Mesodermal cell (in vitro differentiated cells): ENCODE measurements at regions not wholly inside any gene's neighbourhood (a gene's known extent, or its start where the extent isn't known, plus 50 kb on each side); places are given as distances from the start of the nearest gene placed in this dataset.
A peak's percentile ranks its signal among the peaks of the same experiment; 100 is the strongest.

Experiments used
- H3K27ac ChIP-seq: 2 replicates; pipeline ENCODE4 v1.7.0; 2013; ENCODE audit warnings: mild to moderate bottlenecking, low read depth, low read length, moderate library complexity; ENCODE audit not compliant: severe bottlenecking
- H3K36me3 ChIP-seq: 2 replicates; pipeline ENCODE4 v1.7.1; 2013; ENCODE audit warnings: mild to moderate bottlenecking, low read length, moderate library complexity; ENCODE audit not compliant: control insufficient read depth, insufficient read depth
- H3K4me1 ChIP-seq: one replicate; pipeline ENCODE4 v1.7.1; 2013; ENCODE audit warnings: mild to moderate bottlenecking, low read length; ENCODE audit not compliant: insufficient read depth, control insufficient read depth, poor library complexity, severe bottlenecking
- H3K4me3 ChIP-seq: 2 replicates; pipeline ENCODE4 v1.7.0; 2013; ENCODE audit warnings: low read length, control low read depth, mild to moderate bottlenecking; ENCODE audit not compliant: insufficient read depth, poor library complexity, severe bottlenecking; ENCODE audit errors: extremely low read depth
- H3K9me3 ChIP-seq: 2 replicates; pipeline ENCODE4 v1.7.1; 2013; ENCODE audit warnings: mild to moderate bottlenecking, low read length, moderate library complexity; ENCODE audit not compliant: control insufficient read depth
- WGBS, 2 experiments: methylation state at CpG; one replicate each; pipeline ENCODE4 v1.1.5; 2013; ENCODE audit warnings: missing lambda C conversion rate in 2 of 2; ENCODE audit not compliant: insufficient coverage in 2 of 2; 5-methylcytosine and 5-hydroxymethylcytosine counted together

DNA sequence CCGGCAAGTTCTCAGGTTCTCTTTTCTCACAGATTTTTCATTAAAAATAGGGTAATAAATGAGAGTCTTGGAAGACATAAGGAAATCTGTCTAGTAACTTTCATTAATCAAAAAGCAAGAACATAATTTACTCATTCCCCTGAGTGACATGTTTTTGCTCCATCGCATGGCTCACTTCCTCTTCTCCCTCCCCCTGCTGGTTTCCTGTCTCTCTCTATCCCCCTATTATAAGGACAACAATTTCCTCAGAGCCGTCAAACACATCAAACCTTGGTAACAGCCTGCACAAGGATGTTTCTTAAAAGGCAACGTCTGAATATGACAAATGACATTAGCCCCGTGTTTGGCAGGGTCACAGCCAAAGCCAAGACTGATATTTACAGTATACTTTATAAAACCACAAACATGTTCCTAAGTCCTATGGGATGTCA, 1149.6 kb downstream of the IGSF11 start:
- Histone ChIP-seq H3K4me3 (no peak overlapping the region), H3K4me1 (peaks cover 11% of the 10 kb centered on the region), H3K27ac (peak overlapping the region; percentile 54), H3K36me3 (no peaks in the 10 kb centered on the region), H3K9me3 (no peaks in the 10 kb centered on the region)
- WGBS, 2 experiments = 63 to 65% methylated on average over 3 to 4 of the region's 5 CpGs

DNA sequence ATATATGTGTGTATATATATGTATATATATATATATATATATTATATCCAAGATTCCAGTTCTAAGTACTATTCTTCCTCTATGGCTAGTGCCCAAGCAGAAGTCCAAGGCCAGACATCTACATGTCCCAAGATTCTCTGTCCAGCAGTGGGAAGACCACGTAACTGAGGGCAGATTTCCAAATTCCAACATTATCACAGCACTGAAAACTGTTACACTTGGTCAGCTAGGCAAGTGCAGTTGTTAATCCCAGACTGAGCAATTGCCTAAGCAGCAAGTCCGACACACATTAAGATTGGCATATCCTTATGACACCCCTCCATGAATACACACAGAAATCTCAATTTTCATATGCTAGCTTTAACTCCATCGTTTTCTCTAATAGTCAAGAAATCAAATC, 1148.5 kb downstream of the IGSF11 start:
- Histone ChIP-seq H3K36me3 (no peaks in the 10 kb centered on the region), H3K4me3 (no peak overlapping the region), H3K27ac (no peak overlapping the region), H3K9me3 (no peaks in the 10 kb centered on the region), H3K4me1 (peaks cover 11% of the 10 kb centered on the region)
- 100% methylated on average over 1 to 2 of the region's 3 CpGs for WGBS, 2 experiments

DNA sequence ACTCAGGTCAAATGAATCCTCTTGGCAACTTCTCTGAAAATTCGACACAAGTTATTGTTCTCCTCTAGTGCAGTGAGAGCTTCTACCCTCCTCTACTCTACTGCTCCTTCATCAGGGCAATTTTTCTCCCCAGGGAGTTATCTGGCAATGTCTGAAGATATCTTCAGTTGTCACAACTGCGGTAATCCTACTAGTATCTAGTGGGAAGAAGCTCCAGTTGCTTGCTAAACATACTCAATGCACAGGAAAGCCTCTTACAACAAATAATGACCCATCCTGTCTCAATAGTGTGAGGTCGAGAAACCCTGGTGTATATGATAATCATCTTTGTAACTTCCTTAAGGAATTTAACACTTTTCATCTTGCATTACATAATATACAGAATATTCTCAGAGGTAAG, 1147.6 kb downstream of the IGSF11 start:
- H3K4me3 ChIP-seq = no peak overlapping the region
- 67 to 83% methylated on average over 1 to 2 of the region's 3 CpGs for WGBS, 2 experiments
- no peaks in the 10 kb centered on the region for H3K9me3 ChIP-seq
- H3K36me3 ChIP-seq = no peaks in the 10 kb centered on the region
- peaks cover 11% of the 10 kb centered on the region for H3K4me1 ChIP-seq
- no peak overlapping the region for H3K27ac ChIP-seq

DNA sequence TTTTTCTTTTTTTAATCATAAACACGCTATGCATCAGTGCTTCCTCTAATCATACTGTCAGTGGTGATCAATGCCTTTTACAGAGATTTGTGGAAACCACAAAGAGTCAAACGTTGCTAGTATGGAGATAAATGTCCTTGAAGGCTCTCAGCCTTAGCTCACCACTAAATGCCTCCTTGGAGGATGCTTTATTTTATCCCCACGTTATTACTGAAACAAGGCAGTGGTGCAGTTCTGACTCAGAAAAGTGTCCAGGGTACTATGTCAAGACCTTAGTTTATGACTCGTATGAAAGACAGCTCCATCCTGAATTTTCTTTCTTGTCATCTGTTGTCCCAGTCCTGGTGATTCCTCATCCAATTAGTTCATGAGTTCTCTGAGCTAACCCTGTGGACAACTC, 1146.7 kb downstream of the IGSF11 start:
- H3K27ac ChIP-seq = peak overlapping the region; percentile 42
- 67 to 70% methylated on average over 1 to 2 of the region's 4 CpGs for WGBS, 2 experiments
- no peak overlapping the region for H3K4me3 ChIP-seq
- no peaks in the 10 kb centered on the region for H3K36me3 ChIP-seq
- peaks cover 13% of the 10 kb centered on the region for H3K4me1 ChIP-seq
- H3K9me3 ChIP-seq = no peaks in the 10 kb centered on the region

DNA sequence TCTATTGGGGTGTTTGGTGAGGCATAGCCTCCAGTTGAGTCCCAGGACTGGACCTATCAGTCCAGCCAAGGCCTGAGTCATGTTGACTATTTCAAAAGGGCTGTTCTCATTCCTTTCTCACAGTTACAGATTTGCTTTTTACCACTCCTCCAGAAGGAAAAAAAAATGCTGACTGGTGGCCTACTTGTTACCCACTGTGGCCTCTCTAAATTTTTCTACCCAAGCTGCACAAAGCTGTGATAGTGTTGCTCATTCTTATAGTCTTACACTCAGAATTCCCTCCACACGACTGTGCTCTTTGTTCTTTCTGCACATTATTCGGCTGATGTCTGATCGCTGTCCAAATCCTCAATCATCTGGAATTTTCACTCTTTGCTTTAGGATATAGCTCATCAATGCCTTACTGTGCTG, 1142.2 kb downstream of the IGSF11 start:
- H3K4me3 ChIP-seq = no peak overlapping the region
- 85 to 87% methylated on average over 3 of the region's 3 CpGs for WGBS, 2 experiments

DNA sequence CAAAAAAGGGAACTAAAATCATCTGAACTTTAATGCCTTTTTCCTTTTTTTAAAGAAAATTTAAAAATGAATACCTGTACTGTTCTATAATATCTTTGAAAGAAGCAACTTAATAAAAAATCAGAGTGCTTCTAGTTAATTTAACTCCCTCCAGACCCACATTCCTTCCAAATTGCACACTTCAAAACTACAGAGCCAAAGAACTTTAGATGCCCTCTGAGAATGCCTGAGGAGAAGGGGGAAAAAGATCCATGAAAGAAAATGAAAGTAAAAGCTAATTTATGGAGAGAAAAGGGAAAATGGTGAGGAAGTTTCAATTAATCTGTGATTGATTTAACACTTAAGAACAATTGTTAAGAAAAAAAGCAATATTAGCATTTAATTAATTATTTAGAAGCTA, 1141.6 kb downstream of the IGSF11 start:
- no peak overlapping the region for H3K27ac ChIP-seq

More for the DNA sequence above, 1142.2 kb downstream of the IGSF11 start:
- H3K27ac ChIP-seq = peak overlapping the region; percentile 58
- peaks cover 6% of the 10 kb centered on the region for H3K9me3 ChIP-seq
- H3K4me1 ChIP-seq = peaks cover 20% of the 10 kb centered on the region
- no peaks in the 10 kb centered on the region for H3K36me3 ChIP-seq

DNA sequence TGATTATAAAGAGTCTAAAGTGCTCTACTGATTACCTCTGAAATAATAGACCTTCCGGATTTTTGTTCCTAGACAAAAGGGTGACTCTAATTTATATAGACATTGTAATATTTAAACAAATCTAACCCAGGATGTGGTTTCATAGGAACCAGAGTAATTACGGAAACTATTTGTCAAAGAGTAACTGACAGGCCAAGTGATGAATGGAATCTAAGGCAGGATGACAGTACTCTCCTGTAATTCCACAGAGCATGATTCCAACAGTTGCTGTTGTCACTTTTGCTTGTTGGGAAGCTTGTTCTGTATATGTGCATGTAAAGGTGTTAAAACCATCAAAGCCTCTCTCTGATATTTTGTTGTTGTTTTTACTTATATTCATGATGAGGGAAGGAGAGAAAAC, 1141.0 kb downstream of the IGSF11 start:
- Histone ChIP-seq H3K36me3 (no peaks in the 10 kb centered on the region), H3K4me3 (no peak overlapping the region), H3K27ac (peak overlapping the region; percentile 17), H3K4me1 (peaks cover 18% of the 10 kb centered on the region), H3K9me3 (peaks cover 11% of the 10 kb centered on the region)
- WGBS, 2 experiments = no CpG with 5 or more reads among the region's 2 CpGs

More for the DNA sequence above, 1141.6 kb downstream of the IGSF11 start:
- no peak overlapping the region for H3K4me3 ChIP-seq
- H3K4me1 ChIP-seq = peaks cover 18% of the 10 kb centered on the region
- H3K36me3 ChIP-seq = no peaks in the 10 kb centered on the region
- peaks cover 11% of the 10 kb centered on the region for H3K9me3 ChIP-seq

DNA sequence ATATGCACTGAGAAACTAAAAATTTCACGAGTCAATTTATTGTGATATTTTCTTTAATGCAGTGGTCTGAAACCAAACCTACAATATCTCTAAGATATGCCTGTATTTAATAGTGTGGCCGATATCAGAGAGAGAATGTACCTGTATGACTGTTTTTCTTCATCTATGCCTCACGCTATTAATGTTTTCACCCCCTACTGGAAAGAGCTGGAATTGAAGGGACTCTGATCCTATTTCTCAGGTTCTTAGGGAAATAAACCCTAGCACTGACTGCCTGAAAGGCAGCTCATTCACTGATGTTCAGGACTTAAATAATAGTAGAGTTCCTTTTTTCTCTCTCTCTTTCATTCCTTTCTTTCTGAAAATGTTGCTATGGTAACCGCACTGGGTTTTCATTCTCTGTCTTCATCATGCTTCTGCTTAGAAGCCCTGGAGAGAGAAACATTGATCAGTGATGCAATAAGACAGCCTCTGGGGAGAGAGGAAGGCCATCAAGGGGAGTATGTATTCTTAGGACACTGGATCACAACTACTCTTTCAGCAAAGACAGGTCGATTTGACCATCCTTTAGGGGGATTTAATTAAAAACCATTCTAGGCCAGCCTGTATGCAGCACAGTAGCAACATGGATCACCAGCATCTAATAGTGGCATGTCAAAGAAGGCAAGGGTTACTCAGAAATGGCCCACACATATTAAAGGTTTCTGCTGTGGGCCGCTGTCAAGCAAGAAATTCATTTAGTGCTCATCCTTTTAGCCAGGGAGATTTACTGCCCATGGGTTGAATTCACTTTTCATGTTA, 1135.7 kb downstream of the IGSF11 start:
- no peaks in the 10 kb centered on the region for H3K36me3 ChIP-seq
- WGBS, 2 experiments = 83% methylated on average over 2 of the region's 6 CpGs; no CpG with 5 or more reads in 1 of the 2 experiments
- peaks cover 5% of the 10 kb centered on the region for H3K4me1 ChIP-seq
- no peak overlapping the region for H3K27ac ChIP-seq
- H3K4me3 ChIP-seq = no peak overlapping the region
- H3K9me3 ChIP-seq = peaks cover 11% of the 10 kb centered on the region

DNA sequence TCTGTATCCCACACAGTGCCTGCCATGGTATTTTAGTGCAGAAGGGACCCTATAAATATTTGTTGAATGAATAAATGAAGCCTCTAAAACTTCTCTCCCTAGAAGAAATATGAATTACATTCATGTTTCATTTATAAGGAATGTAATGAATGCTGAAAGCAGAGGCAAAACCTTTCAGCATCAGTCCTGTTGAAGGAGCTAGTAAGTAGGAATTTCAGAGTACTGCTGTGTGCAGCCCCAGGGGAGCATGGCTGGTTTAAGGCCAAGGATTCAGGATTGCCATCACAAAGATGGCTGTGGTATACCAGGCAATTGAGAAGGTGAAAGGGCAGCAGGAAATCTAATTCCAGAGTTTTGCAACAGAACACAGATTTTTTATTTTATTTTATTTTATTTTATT, 1131.4 kb downstream of the IGSF11 start:
- H3K9me3 ChIP-seq = no peaks in the 10 kb centered on the region
- H3K27ac ChIP-seq = no peak overlapping the region
- H3K4me3 ChIP-seq = no peak overlapping the region
- no peaks in the 10 kb centered on the region for H3K4me1 ChIP-seq
- no peaks in the 10 kb centered on the region for H3K36me3 ChIP-seq

DNA sequence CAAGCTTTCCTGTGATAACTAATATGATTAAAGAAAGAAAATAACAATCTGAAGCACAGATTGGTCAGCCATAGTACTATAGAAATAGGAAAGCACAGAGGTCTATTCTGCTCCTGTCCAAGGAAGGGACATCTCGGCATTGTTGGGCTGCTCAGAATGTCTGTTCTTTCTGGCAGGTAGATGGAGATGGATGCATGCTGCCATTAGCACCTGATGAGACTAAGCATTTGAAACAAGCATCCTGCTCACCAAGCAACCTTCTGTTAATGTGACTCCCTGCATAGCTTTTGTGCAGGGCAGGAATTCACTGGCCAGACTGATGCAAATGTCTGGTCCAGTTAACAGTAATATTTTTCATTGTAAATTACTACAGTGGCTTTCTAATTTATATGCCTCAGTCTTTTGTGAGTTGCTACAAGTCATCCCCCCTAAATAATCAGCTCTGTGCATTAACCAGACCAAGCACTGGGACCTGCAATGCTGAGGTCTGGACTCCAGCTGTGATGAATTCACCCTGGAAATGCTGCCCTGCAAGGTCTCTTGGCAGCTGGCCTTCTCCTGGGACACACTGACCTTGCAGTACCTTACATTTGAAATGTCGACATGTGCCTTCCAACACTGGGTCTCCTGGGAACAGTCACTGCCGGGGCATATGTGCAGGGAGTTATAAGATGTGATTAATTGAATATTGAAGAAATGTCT, 1123.7 kb downstream of the IGSF11 start:
- Histone ChIP-seq H3K36me3 (no peaks in the 10 kb centered on the region), H3K9me3 (no peaks in the 10 kb centered on the region), H3K27ac (no peak overlapping the region), H3K4me1 (no peaks in the 10 kb centered on the region), H3K4me3 (no peak overlapping the region)
- WGBS, 2 experiments = 83% methylated on average over 1 of the region's 3 CpGs; no CpG with 5 or more reads in 1 of the 2 experiments

DNA sequence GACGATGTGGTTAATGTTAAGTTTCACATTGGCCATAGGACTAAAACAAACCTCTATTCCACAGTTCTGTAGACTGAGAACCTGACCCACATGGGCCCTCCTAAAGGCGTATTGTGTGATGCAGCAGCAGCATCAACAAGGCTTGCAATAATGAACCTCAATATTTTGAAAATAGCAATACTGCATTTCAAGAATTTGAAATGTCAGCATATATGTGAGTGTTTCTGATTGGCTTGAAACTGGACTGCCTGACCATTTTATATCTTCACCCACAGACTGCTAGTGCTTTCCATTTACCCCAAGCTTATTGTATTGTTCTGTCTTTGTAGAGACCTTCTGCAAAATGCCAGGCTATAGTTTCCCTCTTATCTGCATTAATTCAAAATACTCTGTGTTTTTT, 1122.3 kb downstream of the IGSF11 start:
- no peak overlapping the region for H3K27ac ChIP-seq
- no peaks in the 10 kb centered on the region for H3K4me1 ChIP-seq
- 100% methylated on average over 1 of the region's 2 CpGs; no CpG with 5 or more reads in 1 of the 2 experiments for WGBS, 2 experiments

More for the DNA sequence above, 1122.3 kb downstream of the IGSF11 start:
- Histone ChIP-seq H3K9me3 (no peaks in the 10 kb centered on the region), H3K36me3 (no peaks in the 10 kb centered on the region), H3K4me3 (no peak overlapping the region)
